Subcutaneous abdominal adipose tissue (tissue), 5 donors: ENCODE measurements at regions not wholly inside any gene's neighbourhood (a gene's known extent, or its start where the extent isn't known, plus 50 kb on each side); places are given as distances from the start of the nearest gene placed in this dataset.
"Not testable (repeated sequence)": the region's sequence is repeated elsewhere in the genome, so short reads cannot be mapped to it uniquely, and the experiment has no call there.

ENCODE experiments used
- H3K27ac ChIP-seq: one replicate; pipeline ENCODE4 v1.7.0; 2013; ENCODE audit warnings: low read depth, mild to moderate bottlenecking, inconsistent platforms, low read length, moderate library complexity
- H3K27me3 ChIP-seq, 5 donors: one replicate each; pipeline ENCODE4 v1.7.0; 2013; ENCODE audit warnings: low read length in 5 of 5, inconsistent platforms in 1 of 5; ENCODE audit not compliant: control insufficient read depth in 5 of 5, insufficient read depth in 4 of 5
- H3K36me3 ChIP-seq, 5 donors: one replicate each; pipeline ENCODE4 v1.7.0; 2013; ENCODE audit warnings: low read length in 5 of 5; ENCODE audit not compliant: control insufficient read depth in 5 of 5, insufficient read depth in 5 of 5
- H3K4me1 ChIP-seq, 5 donors: one replicate each; pipeline ENCODE4 v1.7.0; 2013; ENCODE audit warnings: low read length in 5 of 5, mild to moderate bottlenecking in 3 of 5, moderate library complexity in 1 of 5; ENCODE audit not compliant: control insufficient read depth in 5 of 5, insufficient read depth in 5 of 5
- H3K4me3 ChIP-seq, 5 donors: one replicate each; pipeline ENCODE4 v1.7.0; 2013; ENCODE audit warnings: low read length in 5 of 5, low read depth in 1 of 5
- H3K9ac ChIP-seq, 5 donors: one replicate each; pipeline ENCODE4 v1.7.0; 2013; ENCODE audit warnings: low read length in 5 of 5, mild to moderate bottlenecking in 4 of 5, moderate library complexity in 3 of 5
- H3K9me3 ChIP-seq, 5 donors: one replicate each; pipeline ENCODE4 v1.7.0; 2013; ENCODE audit warnings: low read length in 5 of 5; ENCODE audit not compliant: control insufficient read depth in 5 of 5
- donor health status: healthy.
- donor health status: healthy.
- donor health status: healthy.
- donor health status: healthy.
- donor health status: healthy.

GRCh38 chr6:71810880-71811279 lies 75.5 kb upstream of the RIMS1 start:
- no peaks in the 10 kb centered on the region for H3K27me3 ChIP-seq
- no peak overlapping the region for H3K9ac ChIP-seq
- no peaks in the 10 kb centered on the region for H3K4me1 ChIP-seq
- peaks cover 10 to 24% (median 15%) of the 10 kb centered on the region in 5 donors for H3K9me3 ChIP-seq
- no peak overlapping the region for H3K27ac ChIP-seq
- H3K36me3 ChIP-seq: no peaks in the 10 kb centered on the region
- no peak overlapping the region for H3K4me3 ChIP-seq

GRCh38 chr6:71822625-71823024 lies 63.7 kb upstream of the RIMS1 start:
- Histone ChIP-seq H3K9me3 (no peaks in the 10 kb centered on the region), H3K27ac (no peak overlapping the region), H3K4me3 (no peak overlapping the region), H3K27me3 (no peaks in the 10 kb centered on the region), H3K36me3 (no peaks in the 10 kb centered on the region), H3K4me1 (peaks cover 0 to 7% (median 0%) of the 10 kb centered on the region in 5 donors), H3K9ac (no peak overlapping the region)

GRCh38 chr6:71832110-71832764 lies 54.1 kb upstream of the RIMS1 start:
- H3K9me3 ChIP-seq, H3K4me1 ChIP-seq, H3K9ac ChIP-seq, H3K4me3 ChIP-seq, H3K27me3 ChIP-seq, H3K36me3 ChIP-seq, H3K27ac ChIP-seq: not testable (repeated sequence)
